Uterus (tissue), 3 donors: ENCODE measurements at regions not wholly inside any gene's neighbourhood (a gene's known extent, or its start where the extent isn't known, plus 50 kb on each side); places are given as distances from the start of the nearest gene placed in this dataset.

Source experiments
- DNase-seq, 2 donors: peaks; one replicate each; pipeline ENCODE4 v3.0.0-alpha.2; 2019 to 2020
- H3K27ac ChIP-seq, 2 donors: fragments of 200-600 bp; sonication (generic); 1 replicate in 1 of 2; 2 replicates in 1 of 2; pipeline ENCODE4 v1.5.1; 2016 to 2018
- H3K27me3 ChIP-seq, 2 donors: fragments of 200-600 bp; sonication (generic); one replicate each; pipeline ENCODE4 v1.5.1; 2018 to 2019; ENCODE audit warnings: control low read depth in 1 of 2
- H3K36me3 ChIP-seq, 2 donors: fragments of 200-600 bp; sonication (generic); one replicate each; pipeline ENCODE4 v1.5.1; 2019; ENCODE audit warnings: control low read depth in 1 of 2
- H3K4me1 ChIP-seq, 2 donors: fragments of 200-600 bp; sonication (generic); one replicate each; pipeline ENCODE4 v1.5.1; 2018 to 2019; ENCODE audit warnings: control low read depth in 1 of 2
- H3K4me3 ChIP-seq, 2 donors: fragments of 200-600 bp; sonication (generic); 1 replicate in 1 of 2; 2 replicates in 1 of 2; pipeline ENCODE4 v1.5.1; 2018 to 2019; ENCODE audit warnings: mild to moderate bottlenecking in 1 of 2
- H3K9me3 ChIP-seq, 2 donors: fragments of 200-600 bp; sonication (generic); one replicate each; pipeline ENCODE4 v1.5.1; 2019; ENCODE audit warnings: control low read depth in 1 of 2
- CTCF ChIP-seq, 4 experiments: fragments of 200-600 bp in 2 of 4; fragments of 450-650 bp in 2 of 4; sonication (generic) in 2 of 4; IDR thresholded peaks; one replicate each; pipeline ENCODE4 v1.5.1; 2016 to 2019; ENCODE audit warnings: antibody characterized with exemption in 4 of 4, mild to moderate bottlenecking in 2 of 4, moderate library complexity in 1 of 4
- POLR2A ChIP-seq, 2 donors: fragments of 450-650 bp; IDR thresholded peaks; one replicate each; pipeline ENCODE4 v1.6.1; 2016; ENCODE audit warnings: antibody characterized with exemption in 2 of 2, mild to moderate bottlenecking in 1 of 2, moderate library complexity in 1 of 2
- intact Hi-C: fragments of 100-400 bp; cut with DNase I; formaldehyde crosslinking; loops from one replicate; pipeline ENCODE4 v1.15.1; 2023; ENCODE audit warnings: low total_unique reads
- donor health status: DM: yes; HTN: yes; CAD: no.

- no peak for DNase-seq
- no peaks in the 10 kb centered on the region for H3K9me3 ChIP-seq
- intact Hi-C loops, result no loop called here
- no peak overlapping the region for H3K27ac ChIP-seq
- no peaks in the 10 kb centered on the region for H3K27me3 ChIP-seq
- peaks cover 10 to 11% of the 10 kb centered on the region in 2 donors for H3K4me1 ChIP-seq
- TF ChIP-seq CTCF (IDR thresholded peaks at IDR 0.05) (no peak), POLR2A (IDR thresholded peaks at IDR 0.05) (no peak)
- H3K4me3 ChIP-seq, result no peak overlapping the region
- H3K36me3 ChIP-seq, result no peaks in the 10 kb centered on the region
Observed at GRCh38 chr6:41440958-41441357, 105.2 kb upstream of the FOXP4 start.

- Histone ChIP-seq H3K4me1 (peaks cover 10 to 11% of the 10 kb centered on the region in 2 donors), H3K9me3 (no peaks in the 10 kb centered on the region), H3K4me3 (no peak overlapping the region), H3K27me3 (no peaks in the 10 kb centered on the region), H3K36me3 (no peaks in the 10 kb centered on the region), H3K27ac (peak overlapping the region in 1 of 2 donors; percentile 92)
- intact Hi-C loops, result no loop called here
- TF ChIP-seq POLR2A (IDR thresholded peaks at IDR 0.05), result no peak
- no peak for TF ChIP-seq CTCF (IDR thresholded peaks at IDR 0.05)
- DNase-seq, result no peak
Observed at GRCh38 chr6:41441598-41442351, 104.4 kb upstream of the FOXP4 start.

GRCh38 chr6:41442352-41442672 lies 103.9 kb upstream of the FOXP4 start:
- intact Hi-C loops, result no loop called here
- Histone ChIP-seq H3K27me3 (no peaks in the 10 kb centered on the region), H3K36me3 (no peaks in the 10 kb centered on the region), H3K27ac (peak overlapping the region in 1 of 2 donors; percentile 92), H3K9me3 (no peaks in the 10 kb centered on the region), H3K4me3 (no peak overlapping the region), H3K4me1 (peaks cover 10 to 11% of the 10 kb centered on the region in 2 donors)
- no peak for DNase-seq
- TF ChIP-seq POLR2A (IDR thresholded peaks at IDR 0.05), result no peak
- no peak for TF ChIP-seq CTCF (IDR thresholded peaks at IDR 0.05)

- no peaks in the 10 kb centered on the region for H3K27me3 ChIP-seq
- DNase-seq, result peak; percentile 89 to 94
- H3K4me3 ChIP-seq, result peak overlapping the region in 1 of 2 donors; percentile 33
- no peaks in the 10 kb centered on the region for H3K9me3 ChIP-seq
- H3K4me1 ChIP-seq, result peaks cover 10 to 11% of the 10 kb centered on the region in 2 donors
- intact Hi-C loops, result no loop called here
- peak overlapping the region; percentile 84 to 92 for H3K27ac ChIP-seq
- H3K36me3 ChIP-seq, result no peaks in the 10 kb centered on the region
- peak in 3 of 4 experiments; percentile 19 to 52 (median 38) for TF ChIP-seq CTCF (IDR thresholded peaks at IDR 0.05)
- no peak for TF ChIP-seq POLR2A (IDR thresholded peaks at IDR 0.05)
Observed at GRCh38 chr6:41442800-41443501, 103.2 kb upstream of the FOXP4 start.
